ENCODE measurements at regions not wholly inside any gene's neighbourhood (a gene's known extent, or its start where the extent isn't known, plus 50 kb on each side); places are given as distances from the start of the nearest gene placed in this dataset.
"Not testable (repeated sequence)": the region's sequence is repeated elsewhere in the genome, so short reads cannot be mapped to it uniquely, and the experiment has no call there.

- POLR2A ChIA-PET = no interaction called here
- H3K27ac ChIP-seq (ENCODE audit: control insufficient read depth, insufficient read depth) = no peak overlapping the region
- FAIRE-seq (no peak), ATAC-seq (no peak), DNase-seq (ENCODE audit: low read depth, low spot score) (no peak)
- no peak overlapping the region for H3K4me2 ChIP-seq (ENCODE audit: control insufficient read depth, insufficient read depth)
- no peaks in the 10 kb centered on the region for H3K79me2 ChIP-seq (ENCODE audit: control insufficient read depth, insufficient read depth, low read length)
- SMC1A ChIA-PET (ENCODE audit: uncharacterized antibody, unreplicated experiment) = interaction anchor here (1.4 kb wide), 1 partner anchor 26 kb away, joined by 4 read pairs; no protein-coding TSS in a partner anchor
- H3K9me3 ChIP-seq (replicated peaks; ENCODE audit: control insufficient read depth, insufficient read depth, low read length) = no peaks in the 10 kb centered on the region
- H3K4me3 ChIP-seq = no peak overlapping the region
- no peaks in the 10 kb centered on the region for H3K27me3 ChIP-seq (replicated peaks in 1 of 2; ENCODE audit: control insufficient read depth in 2 of 2, insufficient read depth in 2 of 2, low read length in 1 of 2)
- intact Hi-C loops (cut with micrococcal nuclease; ENCODE audit: unreplicated experiment) = no loop called here
- TF ChIP-seq ZNF622 (IDR thresholded peaks at IDR 0.05) = no peak
- no peak overlapping the region for H3K9ac ChIP-seq (ENCODE audit: control insufficient read depth, insufficient read depth, low read length)
- H3K4me1 ChIP-seq (ENCODE audit: control insufficient read depth, insufficient read depth, low read length) = no peaks in the 10 kb centered on the region
- CTCF ChIA-PET = no interaction called here
- no TSS peak for BruUV-seq (replicated peaks)
- H4K20me1 ChIP-seq (ENCODE audit: control insufficient read depth, insufficient read depth) = no peaks in the 10 kb centered on the region
- RAD21 ChIA-PET (ENCODE audit: unreplicated experiment) = no interaction called here
- H3K36me3 ChIP-seq (ENCODE audit: control insufficient read depth in 2 of 2, insufficient read depth in 2 of 2, low read length in 1 of 2) = no peaks in the 10 kb centered on the region
- no peak overlapping the region for H2AFZ ChIP-seq (ENCODE audit: control insufficient read depth, low read depth, low read length)
- in situ Hi-C loops (cut with MboI) = no loop called here
These were observed 470.9 kb upstream of the ADGRL3 start for GRCh38 chr4:60729194-60729593.

GRCh38 chr4:60729764-60730163 lies 470.4 kb upstream of the ADGRL3 start:
- BruUV-seq (replicated peaks); ATAC-seq; intact Hi-C loops (cut with micrococcal nuclease; ENCODE audit: unreplicated experiment); H3K4me3 ChIP-seq; H3K4me1 ChIP-seq (ENCODE audit: control insufficient read depth, insufficient read depth, low read length); H3K79me2 ChIP-seq (ENCODE audit: control insufficient read depth, insufficient read depth, low read length); CTCF ChIA-PET; H3K36me3 ChIP-seq (ENCODE audit: control insufficient read depth in 2 of 2, insufficient read depth in 2 of 2, low read length in 1 of 2); DNase-seq (ENCODE audit: low read depth, low spot score); H2AFZ ChIP-seq (ENCODE audit: control insufficient read depth, low read depth, low read length); H3K9me3 ChIP-seq (replicated peaks; ENCODE audit: control insufficient read depth, insufficient read depth, low read length); RAD21 ChIA-PET (ENCODE audit: unreplicated experiment); in situ Hi-C loops (cut with MboI); H3K27ac ChIP-seq (ENCODE audit: control insufficient read depth, insufficient read depth); POLR2A ChIA-PET; H4K20me1 ChIP-seq (ENCODE audit: control insufficient read depth, insufficient read depth); SMC1A ChIA-PET (ENCODE audit: uncharacterized antibody, unreplicated experiment); H3K27me3 ChIP-seq (replicated peaks in 1 of 2; ENCODE audit: control insufficient read depth in 2 of 2, insufficient read depth in 2 of 2, low read length in 1 of 2); H3K4me2 ChIP-seq (ENCODE audit: control insufficient read depth, insufficient read depth); FAIRE-seq; H3K9ac ChIP-seq (ENCODE audit: control insufficient read depth, insufficient read depth, low read length): not testable (repeated sequence)
- whole genome bisulfite sequencing (ENCODE audit: insufficient coverage, insufficient replicate concordance, low lambda C conversion rate, missing lambda C conversion rate) = 26% methylated on average over 3 of the region's 3 CpGs

GRCh38 chr4:60737858-60738257 lies 462.3 kb upstream of the ADGRL3 start:
- Histone ChIP-seq H3K79me2 (ENCODE audit: control insufficient read depth, insufficient read depth, low read length) (no peaks in the 10 kb centered on the region), H3K27ac (ENCODE audit: control insufficient read depth, insufficient read depth) (no peak overlapping the region), H3K9me3 (replicated peaks; ENCODE audit: control insufficient read depth, insufficient read depth, low read length) (no peaks in the 10 kb centered on the region), H3K4me1 (ENCODE audit: control insufficient read depth, insufficient read depth, low read length) (no peaks in the 10 kb centered on the region), H3K4me3 (no peak overlapping the region), H3K27me3 (replicated peaks in 1 of 2; ENCODE audit: control insufficient read depth in 2 of 2, insufficient read depth in 2 of 2, low read length in 1 of 2) (no peaks in the 10 kb centered on the region), H4K20me1 (ENCODE audit: control insufficient read depth, insufficient read depth) (no peaks in the 10 kb centered on the region), H3K9ac (ENCODE audit: control insufficient read depth, insufficient read depth, low read length) (no peak overlapping the region), H3K4me2 (ENCODE audit: control insufficient read depth, insufficient read depth) (no peak overlapping the region), H2AFZ (ENCODE audit: control insufficient read depth, low read depth, low read length) (no peak overlapping the region), H3K36me3 (ENCODE audit: control insufficient read depth in 2 of 2, insufficient read depth in 2 of 2, low read length in 1 of 2) (no peaks in the 10 kb centered on the region)
- no TSS peak for BruUV-seq (replicated peaks)
- RAD21 ChIA-PET (ENCODE audit: unreplicated experiment) = no interaction called here
- POLR2A ChIA-PET = interaction anchor here (0.6 kb wide), 1 partner anchor 10 kb away, joined by 3 read pairs; no protein-coding TSS in a partner anchor
- ATAC-seq (no peak), DNase-seq (ENCODE audit: low read depth, low spot score) (no peak), FAIRE-seq (no peak)
- CTCF ChIA-PET = no interaction called here
- TF ChIP-seq NR2C1 (IDR thresholded peaks at IDR 0.05) = no peak
- TF ChIP-seq YY1 (IDR thresholded peaks at IDR 0.05; ENCODE audit: low read depth, low read length) = no peak
- TF ChIP-seq MYC (IDR thresholded peaks at IDR 0.05; ENCODE audit: insufficient read depth, insufficient read length, insufficient replicate concordance, low read length, severe bottlenecking) = no peak
- TF ChIP-seq EP300 (IDR thresholded peaks at IDR 0.05; ENCODE audit: borderline replicate concordance in 1 of 2, control insufficient read depth in 1 of 2, low read depth in 2 of 2, low read length in 2 of 2) = no peak
- intact Hi-C loops (cut with micrococcal nuclease; ENCODE audit: unreplicated experiment) (no loop called here), in situ Hi-C loops (cut with MboI) (no loop called here)
- 0% methylated on average over 2 of the region's 2 CpGs for WGBS (ENCODE audit: insufficient coverage, insufficient replicate concordance, low lambda C conversion rate, missing lambda C conversion rate)
- SMC1A ChIA-PET (ENCODE audit: uncharacterized antibody, unreplicated experiment) = no interaction called here

Data from GM12878 (cell line).